ENCODE measurements at regions not wholly inside any gene's neighbourhood (a gene's known extent, or its start where the extent isn't known, plus 50 kb on each side); places are given as distances from the start of the nearest gene placed in this dataset.
"Not testable (repeated sequence)": the region's sequence is repeated elsewhere in the genome, so short reads cannot be mapped to it uniquely, and the experiment has no call there.

DNA sequence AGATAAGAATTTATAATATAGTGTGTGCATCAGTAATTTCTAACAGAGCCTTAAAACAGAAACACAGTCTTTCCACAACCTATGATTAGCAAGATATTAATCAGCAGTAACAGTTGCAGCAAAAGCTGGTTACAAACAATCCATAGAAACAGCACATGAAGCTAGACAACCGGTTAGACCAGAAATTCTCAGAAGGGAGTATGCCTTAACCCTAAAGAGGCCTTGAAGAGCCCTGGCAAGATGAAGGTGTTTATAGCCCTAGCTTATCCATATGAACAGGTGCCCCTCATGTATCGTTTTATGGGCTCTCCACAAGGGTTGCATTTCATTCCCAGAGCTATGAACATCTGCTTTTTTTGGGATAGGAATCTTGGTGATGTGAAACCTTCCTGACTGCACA is 117.1 kb upstream of the ANKRD30A start:
- TF ChIP-seq, protein P1, sequence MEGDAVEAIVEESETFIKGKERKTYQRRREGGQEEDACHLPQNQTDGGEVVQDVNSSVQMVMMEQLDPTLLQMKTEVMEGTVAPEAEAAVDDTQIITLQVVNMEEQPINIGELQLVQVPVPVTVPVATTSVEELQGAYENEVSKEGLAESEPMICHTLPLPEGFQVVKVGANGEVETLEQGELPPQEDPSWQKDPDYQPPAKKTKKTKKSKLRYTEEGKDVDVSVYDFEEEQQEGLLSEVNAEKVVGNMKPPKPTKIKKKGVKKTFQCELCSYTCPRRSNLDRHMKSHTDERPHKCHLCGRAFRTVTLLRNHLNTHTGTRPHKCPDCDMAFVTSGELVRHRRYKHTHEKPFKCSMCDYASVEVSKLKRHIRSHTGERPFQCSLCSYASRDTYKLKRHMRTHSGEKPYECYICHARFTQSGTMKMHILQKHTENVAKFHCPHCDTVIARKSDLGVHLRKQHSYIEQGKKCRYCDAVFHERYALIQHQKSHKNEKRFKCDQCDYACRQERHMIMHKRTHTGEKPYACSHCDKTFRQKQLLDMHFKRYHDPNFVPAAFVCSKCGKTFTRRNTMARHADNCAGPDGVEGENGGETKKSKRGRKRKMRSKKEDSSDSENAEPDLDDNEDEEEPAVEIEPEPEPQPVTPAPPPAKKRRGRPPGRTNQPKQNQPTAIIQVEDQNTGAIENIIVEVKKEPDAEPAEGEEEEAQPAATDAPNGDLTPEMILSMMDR (IDR thresholded peaks at IDR 0.05): not testable (repeated sequence)
- TF ChIP-seq POLR2A (IDR thresholded peaks at IDR 0.05): not testable (repeated sequence)
